A673 (cell line): ENCODE measurements at regions not wholly inside any gene's neighbourhood (a gene's known extent, or its start where the extent isn't known, plus 50 kb on each side); places are given as distances from the start of the nearest gene placed in this dataset.

Source experiments
- BruUV-seq: library from RNA; stranded (reverse); fragments of 400-500 nt; replicated peaks from 2 replicates; lab custom pipeline; 2021; lab: Mats Ljungman, UMichigan
- CTCF ChIA-PET: fragments of 300-600 bp; sonication (Branson Sonifier 250); formaldehyde crosslinking; loops from one replicate; lab custom pipeline; 2022; ENCODE audit warnings: antibody characterized with exemption; lab: Charles Lee
- POLR2A ChIA-PET: fragments of 300-600 bp; sonication (Branson Sonifier 250); formaldehyde crosslinking; loops from one replicate; lab custom pipeline; 2022; ENCODE audit warnings: antibody characterized with exemption; ENCODE audit not compliant: low non-redundant PET; lab: Charles Lee
- DNase-seq: peaks from one replicate; pipeline ENCODE4 v3.0.0-alpha.2; 2015; ENCODE audit warnings: low spot score
- H3K27ac ChIP-seq: fragments of 200-600 bp; sonication (generic); 2 replicates; pipeline ENCODE4 v1.5.1; 2016; ENCODE audit warnings: mixed run types, low read depth, mild to moderate bottlenecking, mixed read lengths, antibody characterized with exemption, low read length; ENCODE audit not compliant: poor library complexity, severe bottlenecking
- H3K27me3 ChIP-seq: fragments of 200-600 bp; sonication (generic); replicated peaks from 2 replicates; pipeline ENCODE4 v1.6.1; 2017; ENCODE audit warnings: mixed run types, low read depth, mild to moderate bottlenecking, mixed read lengths, antibody characterized with exemption, low read length; ENCODE audit not compliant: insufficient read depth, poor library complexity
- H3K36me3 ChIP-seq: fragments of 200-600 bp; sonication (generic); 2 replicates; pipeline ENCODE4 v1.6.1; 2016; ENCODE audit warnings: mixed run types, mild to moderate bottlenecking, mixed read lengths, antibody characterized with exemption, low read length; ENCODE audit not compliant: insufficient read depth, poor library complexity, severe bottlenecking
- H3K4me1 ChIP-seq: fragments of 200-600 bp; sonication (generic); 2 replicates; pipeline ENCODE4 v1.6.1; 2017; ENCODE audit warnings: mixed run types, mild to moderate bottlenecking, mixed read lengths, antibody characterized with exemption, low read length; ENCODE audit not compliant: insufficient read depth, poor library complexity, severe bottlenecking
- H3K4me3 ChIP-seq: fragments of 200-600 bp; sonication (generic); 2 replicates; pipeline ENCODE4 v1.5.1; 2016; ENCODE audit warnings: low read depth, mixed run types, mild to moderate bottlenecking, mixed read lengths, low read length; ENCODE audit not compliant: poor library complexity, severe bottlenecking
- H3K9me3 ChIP-seq: fragments of 200-600 bp; sonication (generic); 2 replicates; pipeline ENCODE4 v1.6.1; 2016; ENCODE audit warnings: mixed run types, low read depth, mild to moderate bottlenecking, mixed read lengths, antibody characterized with exemption, low read length; ENCODE audit not compliant: poor library complexity, severe bottlenecking
- EZH2 ChIP-seq: fragments of 200-600 bp; sonication (generic); IDR thresholded peaks from 2 replicates; pipeline ENCODE4 v1.6.1; 2017; ENCODE audit warnings: borderline replicate concordance, low read depth, mild to moderate bottlenecking, mixed read lengths, antibody characterized with exemption, low read length; ENCODE audit not compliant: poor library complexity, severe bottlenecking
- intact Hi-C: fragments of 100-400 bp; cut with micrococcal nuclease; formaldehyde crosslinking; loops from one replicate; pipeline ENCODE4 v1.10.0; 2022; ENCODE audit not compliant: unreplicated experiment
- TF ChIP-seq, protein P1 (sequence below): fragments of 300-800, 200-600 bp; sonication (generic); conservative IDR thresholded peaks from 2 replicates; pipeline ENCODE4 v1.5.1; 2017; ENCODE audit warnings: low read depth, mild to moderate bottlenecking, antibody characterized with exemption, low read length, moderate library complexity, mixed read lengths

DNA sequence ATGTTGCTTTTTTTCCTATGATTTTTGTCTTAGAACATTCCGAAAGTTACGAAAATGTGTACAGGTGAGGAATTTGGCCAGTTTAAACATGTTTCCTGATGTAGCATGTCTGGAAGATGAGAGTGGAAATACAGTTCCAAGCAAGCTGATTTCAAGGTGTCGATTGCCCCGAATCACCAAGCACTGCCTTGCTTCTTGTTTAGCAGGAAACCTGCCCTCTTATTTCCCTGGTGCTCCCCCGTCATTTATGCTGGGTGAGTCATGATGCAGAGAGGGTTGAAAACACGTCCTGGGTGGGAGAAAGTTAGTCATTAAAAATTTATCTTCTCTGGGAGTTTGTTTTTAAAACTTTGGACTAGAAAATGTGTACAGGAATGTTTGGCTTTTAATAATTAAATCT lies 608.6 kb upstream of the EEF2KMT start:
- H3K36me3 ChIP-seq: no peaks in the 10 kb centered on the region
- BruUV-seq: no TSS peak
- intact Hi-C loops: no loop called here
- DNase-seq: peak; percentile 5
- H3K9me3 ChIP-seq: peaks cover 8% of the 10 kb centered on the region
- H3K4me3 ChIP-seq: no peak overlapping the region
- ChIA-PET POLR2A (no interaction called here), CTCF (no interaction called here)
- H3K27me3 ChIP-seq: no peaks in the 10 kb centered on the region
- TF ChIP-seq EZH2: no peak
- TF ChIP-seq, protein P1, sequence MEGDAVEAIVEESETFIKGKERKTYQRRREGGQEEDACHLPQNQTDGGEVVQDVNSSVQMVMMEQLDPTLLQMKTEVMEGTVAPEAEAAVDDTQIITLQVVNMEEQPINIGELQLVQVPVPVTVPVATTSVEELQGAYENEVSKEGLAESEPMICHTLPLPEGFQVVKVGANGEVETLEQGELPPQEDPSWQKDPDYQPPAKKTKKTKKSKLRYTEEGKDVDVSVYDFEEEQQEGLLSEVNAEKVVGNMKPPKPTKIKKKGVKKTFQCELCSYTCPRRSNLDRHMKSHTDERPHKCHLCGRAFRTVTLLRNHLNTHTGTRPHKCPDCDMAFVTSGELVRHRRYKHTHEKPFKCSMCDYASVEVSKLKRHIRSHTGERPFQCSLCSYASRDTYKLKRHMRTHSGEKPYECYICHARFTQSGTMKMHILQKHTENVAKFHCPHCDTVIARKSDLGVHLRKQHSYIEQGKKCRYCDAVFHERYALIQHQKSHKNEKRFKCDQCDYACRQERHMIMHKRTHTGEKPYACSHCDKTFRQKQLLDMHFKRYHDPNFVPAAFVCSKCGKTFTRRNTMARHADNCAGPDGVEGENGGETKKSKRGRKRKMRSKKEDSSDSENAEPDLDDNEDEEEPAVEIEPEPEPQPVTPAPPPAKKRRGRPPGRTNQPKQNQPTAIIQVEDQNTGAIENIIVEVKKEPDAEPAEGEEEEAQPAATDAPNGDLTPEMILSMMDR: no peak
- H3K27ac ChIP-seq: no peak overlapping the region
- no peaks in the 10 kb centered on the region for H3K4me1 ChIP-seq

- intact Hi-C loops: no loop called here
- H3K4me1 ChIP-seq: no peaks in the 10 kb centered on the region
- no peaks in the 10 kb centered on the region for H3K36me3 ChIP-seq
- no peak overlapping the region for H3K4me3 ChIP-seq
- POLR2A ChIA-PET: no interaction called here
- no peaks in the 10 kb centered on the region for H3K9me3 ChIP-seq
- H3K27ac ChIP-seq: no peak overlapping the region
- BruUV-seq: no TSS peak
- TF ChIP-seq EZH2: no peak
- TF ChIP-seq, protein P1: no peak
- no peak for DNase-seq
- CTCF ChIA-PET: no interaction called here
- H3K27me3 ChIP-seq: no peaks in the 10 kb centered on the region
Measured at GRCh38 chr16:5704271-5704670, 606.7 kb upstream of the EEF2KMT start.

DNA sequence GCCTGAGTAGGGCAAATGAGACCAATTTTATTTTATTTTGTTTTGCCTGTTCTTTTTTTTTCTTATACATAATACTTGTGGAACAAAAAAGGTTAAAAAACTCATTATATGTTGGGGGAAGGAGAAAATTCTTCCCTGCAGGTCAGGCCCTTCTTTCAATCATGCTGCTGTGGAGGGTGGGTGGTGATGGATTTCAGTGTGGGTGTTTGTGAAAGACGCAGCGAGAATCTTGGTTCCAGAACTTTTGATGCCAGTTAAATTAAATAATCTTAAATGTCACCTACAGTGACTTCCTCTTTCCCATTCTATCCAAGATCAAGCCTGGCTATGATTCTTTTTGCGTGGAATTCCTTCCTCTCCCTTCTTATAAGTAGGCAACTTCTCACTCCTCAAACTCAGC lies 595.8 kb upstream of the EEF2KMT start:
- no peaks in the 10 kb centered on the region for H3K27me3 ChIP-seq
- no peak for TF ChIP-seq EZH2
- TF ChIP-seq, protein P1: no peak
- ChIA-PET POLR2A (no interaction called here), CTCF (no interaction called here)
- H3K36me3 ChIP-seq: no peaks in the 10 kb centered on the region
- BruUV-seq: no TSS peak
- no peak overlapping the region for H3K27ac ChIP-seq
- no peak overlapping the region for H3K4me3 ChIP-seq
- intact Hi-C loops: no loop called here
- H3K9me3 ChIP-seq: no peaks in the 10 kb centered on the region
- no peaks in the 10 kb centered on the region for H3K4me1 ChIP-seq
- DNase-seq: no peak
